HG03280 (cell line): ENCODE measurements at regions not wholly inside any gene's neighbourhood (a gene's known extent, or its start where the extent isn't known, plus 50 kb on each side); places are given as distances from the start of the nearest gene placed in this dataset.
"Not testable (repeated sequence)": the region's sequence is repeated elsewhere in the genome, so short reads cannot be mapped to it uniquely, and the experiment has no call there.

Experiments
- ATAC-seq: cut with Tn5 transposase; IDR thresholded peaks from one replicate; pipeline ENCODE4 v1.9.1; 2021; ENCODE audit warnings: mild to moderate bottlenecking, moderate library complexity; ENCODE audit not compliant: unreplicated experiment

DNA sequence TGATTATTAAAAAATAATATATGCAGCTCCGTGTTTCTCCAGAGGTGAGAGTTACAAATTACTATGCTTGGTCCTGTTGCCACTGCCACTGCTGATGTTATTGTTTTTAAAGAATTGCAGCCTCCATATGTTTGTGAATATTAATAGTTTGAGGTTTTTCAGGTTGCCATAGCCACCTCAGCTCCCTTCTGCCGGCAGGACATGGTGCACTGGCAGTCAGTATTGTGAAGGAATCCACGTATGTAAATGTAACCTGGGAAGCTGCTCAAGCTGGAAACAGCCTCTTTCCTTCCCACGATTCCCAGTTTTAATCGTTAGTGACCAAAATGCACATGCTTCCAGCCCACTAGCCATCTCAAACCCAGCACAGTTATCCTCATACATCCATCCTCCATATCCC is 184.4 kb upstream of the CCNG1 start:
- ATAC-seq, result no peak

DNA sequence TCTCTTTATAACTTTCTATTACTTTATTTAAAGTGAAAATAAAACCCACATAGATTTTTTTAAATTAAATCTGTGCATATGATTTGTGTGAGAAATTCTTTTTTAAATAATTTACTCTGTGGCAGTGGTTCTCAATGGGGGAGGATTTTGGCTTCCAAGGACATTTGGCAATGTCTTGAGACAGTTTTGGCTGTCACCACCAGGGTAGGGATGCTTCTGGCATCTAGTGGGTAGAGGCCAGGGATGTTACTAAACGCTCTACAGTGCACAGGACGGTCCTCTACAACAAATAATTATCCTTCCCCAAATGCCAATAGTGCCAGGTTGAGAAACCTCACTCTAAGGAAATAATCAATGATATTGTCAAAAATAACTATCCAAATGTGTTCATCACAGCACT is 177.9 kb upstream of the CCNG1 start:
- ATAC-seq, result no peak

DNA sequence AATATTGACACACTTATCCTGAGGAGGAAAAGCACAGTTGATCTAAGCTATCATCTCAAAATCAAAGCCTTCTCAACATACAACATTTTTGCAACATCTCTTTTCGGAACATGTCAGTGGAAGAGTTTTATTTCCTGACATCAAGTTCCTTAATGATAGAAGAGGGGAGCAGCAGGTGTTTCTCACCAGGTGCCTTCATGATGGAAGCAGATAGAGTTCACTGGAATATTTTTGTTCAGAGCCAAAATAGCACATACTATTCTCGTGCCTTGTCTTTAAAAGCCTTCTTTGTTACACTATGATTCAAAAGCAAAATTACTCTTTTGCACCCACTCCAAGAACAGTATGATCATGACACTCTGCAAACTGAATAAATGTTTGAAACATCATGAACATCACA is 176.9 kb upstream of the CCNG1 start:
- no peak for ATAC-seq

DNA sequence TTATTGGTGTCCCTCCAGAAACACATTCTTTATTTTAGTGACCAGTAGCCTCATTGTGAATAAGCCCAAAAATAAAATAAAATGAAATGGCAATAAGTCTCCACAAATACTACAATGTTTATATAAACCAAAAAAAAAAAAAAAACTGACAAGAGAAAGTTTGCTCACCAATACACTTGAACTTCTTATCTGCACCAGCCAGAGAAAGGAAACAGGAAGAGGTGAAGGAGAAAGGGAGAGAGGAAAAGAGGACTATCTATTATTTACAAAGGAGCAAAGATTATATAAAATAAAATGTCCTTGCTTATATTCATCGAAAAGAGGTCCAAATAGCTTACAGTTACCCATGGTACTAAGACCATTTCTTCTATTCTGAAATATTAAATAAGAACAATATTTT is 176.4 kb upstream of the CCNG1 start:
- no peak for ATAC-seq

DNA sequence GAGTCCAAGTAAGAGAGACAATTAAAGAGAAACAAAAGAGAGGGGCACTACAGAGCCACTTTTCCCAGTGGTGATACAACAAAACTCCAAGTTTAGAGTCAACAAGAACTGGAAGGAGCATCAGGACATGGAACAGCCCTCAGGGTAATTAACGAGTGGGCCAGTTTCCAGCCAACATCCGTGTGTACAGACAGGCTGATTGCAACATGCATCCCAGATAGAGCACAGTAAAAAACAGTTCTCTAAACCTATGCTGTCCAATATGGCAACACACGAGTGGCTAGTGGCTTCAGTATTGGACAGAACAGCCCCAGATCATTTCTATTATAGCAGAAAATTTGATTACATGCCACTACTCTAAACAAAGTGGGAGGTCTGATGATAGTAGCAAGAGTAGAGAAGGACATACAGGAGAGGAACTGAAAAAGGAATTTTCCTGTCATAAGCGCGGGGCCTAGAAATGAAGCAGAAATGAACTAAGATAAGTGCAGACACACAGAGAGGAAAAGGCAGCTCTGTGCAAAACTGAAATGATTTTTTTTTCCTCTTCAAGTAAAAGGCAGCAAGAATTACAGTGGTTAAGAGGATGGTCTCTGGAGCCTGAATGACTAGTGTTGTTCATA is 175.6 kb upstream of the CCNG1 start:
- no peak for ATAC-seq

DNA sequence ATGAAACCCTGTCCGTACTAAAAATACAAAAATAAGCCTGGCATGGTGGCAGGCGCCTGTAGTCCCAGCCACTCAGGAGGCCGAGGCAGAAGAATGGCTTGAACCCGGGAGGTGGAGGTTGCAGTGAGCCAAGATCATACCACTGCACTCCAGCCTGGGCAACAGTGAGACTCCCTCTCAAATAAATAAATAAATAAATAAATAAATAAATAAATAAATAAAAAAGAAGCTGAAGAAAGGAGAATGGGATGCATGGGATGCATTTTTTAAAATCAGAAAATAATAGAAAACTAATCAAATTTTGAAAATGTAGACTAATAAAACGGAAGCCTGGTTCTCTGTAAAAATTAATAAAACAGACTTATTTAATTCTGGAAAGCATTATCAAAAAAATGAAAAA is 171.1 kb upstream of the CCNG1 start:
- ATAC-seq, result not testable (repeated sequence)

DNA sequence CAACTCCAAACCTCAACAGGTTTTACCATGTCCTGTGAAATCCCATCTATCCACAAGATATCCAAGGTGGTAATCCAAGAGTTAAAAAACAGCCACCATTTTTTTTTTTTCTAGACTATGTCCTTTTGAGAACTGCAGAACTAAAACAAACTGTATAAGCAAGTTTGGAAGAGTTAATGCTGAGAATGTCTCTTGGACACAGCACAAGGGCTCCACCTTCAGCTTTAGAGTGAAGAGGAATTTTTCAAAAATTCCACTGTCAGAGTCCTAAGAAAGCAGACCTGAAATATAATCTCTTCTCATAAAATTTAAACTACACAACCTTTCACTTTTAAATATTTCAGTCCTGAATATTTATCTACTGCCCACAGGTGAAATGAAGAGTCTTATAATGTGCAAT is 167.8 kb upstream of the CCNG1 start:
- ATAC-seq, result no peak

DNA sequence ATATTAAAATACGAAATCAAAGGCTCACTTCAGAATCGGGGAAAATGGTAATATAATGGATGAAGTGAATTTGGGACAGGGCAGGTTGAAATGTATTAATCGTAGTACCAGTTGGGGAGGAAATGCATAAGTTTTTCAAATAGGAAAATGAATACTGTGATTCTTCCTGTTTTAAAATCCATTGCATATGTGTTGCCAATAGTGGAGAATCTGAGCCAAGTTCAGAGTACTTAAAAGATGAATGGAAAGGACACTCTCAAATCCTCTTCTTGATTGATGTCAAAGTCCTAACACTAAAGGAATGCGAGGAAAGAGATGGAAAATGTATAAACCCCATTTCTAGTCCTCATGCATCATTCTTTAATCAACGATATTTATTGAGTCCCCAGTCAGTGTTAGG is 160.9 kb upstream of the CCNG1 start:
- no peak for ATAC-seq

DNA sequence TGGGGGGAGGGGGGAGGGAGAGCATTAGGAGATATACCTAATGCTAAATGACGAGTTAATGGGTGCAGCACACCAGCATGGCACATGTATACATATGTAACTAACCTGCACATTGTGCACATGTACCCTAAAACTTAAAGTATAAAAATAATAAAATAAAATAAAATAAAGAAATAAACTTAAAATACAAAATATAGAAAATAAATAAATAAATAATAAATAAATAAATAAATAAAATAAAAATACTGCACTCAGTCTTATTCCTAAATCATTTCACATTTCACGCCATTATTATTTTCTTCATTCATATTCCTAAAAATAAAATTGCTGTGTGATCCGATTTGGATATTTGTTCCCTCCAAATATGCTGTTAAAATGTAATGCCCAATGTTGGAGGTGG is 156.5 kb upstream of the CCNG1 start:
- ATAC-seq, result not testable (repeated sequence)

DNA sequence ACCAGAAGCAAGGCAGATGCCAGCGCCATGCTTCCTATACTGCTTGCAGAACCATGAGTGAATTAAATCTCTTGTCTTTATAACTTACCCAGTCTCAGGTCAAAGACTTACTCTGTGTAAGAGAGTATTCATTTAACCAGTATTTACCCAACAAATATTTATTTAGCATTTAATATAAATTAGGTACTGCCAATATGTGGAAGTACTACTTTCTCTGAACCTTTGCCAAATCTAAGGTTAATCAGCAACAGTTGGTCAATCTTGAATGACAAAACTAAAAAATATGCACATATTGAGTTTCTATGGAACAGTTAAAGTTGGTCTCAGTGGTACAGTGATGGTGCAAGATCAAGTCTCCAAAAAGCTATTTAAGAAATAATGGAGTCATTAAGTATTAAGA is 155.9 kb upstream of the CCNG1 start:
- ATAC-seq, result no peak

DNA sequence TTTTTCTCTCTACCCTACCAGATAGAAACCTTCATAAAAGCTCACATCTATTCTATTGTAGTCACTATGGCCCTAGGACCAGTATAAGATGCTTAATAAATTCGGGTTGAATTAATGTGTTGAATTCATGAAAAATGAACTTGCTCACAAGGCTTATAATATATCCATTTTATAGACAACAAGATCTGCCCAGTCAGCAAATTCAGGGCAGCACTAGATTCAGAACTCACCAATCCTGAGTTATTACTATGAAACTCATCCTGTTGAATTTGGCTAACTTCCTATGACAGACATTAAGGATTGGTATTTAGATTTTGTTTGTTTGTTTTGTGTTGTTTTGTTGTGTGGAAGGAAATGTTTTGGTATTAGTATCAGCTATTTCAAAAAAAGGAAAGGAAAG is 143.6 kb upstream of the CCNG1 start:
- no peak for ATAC-seq

DNA sequence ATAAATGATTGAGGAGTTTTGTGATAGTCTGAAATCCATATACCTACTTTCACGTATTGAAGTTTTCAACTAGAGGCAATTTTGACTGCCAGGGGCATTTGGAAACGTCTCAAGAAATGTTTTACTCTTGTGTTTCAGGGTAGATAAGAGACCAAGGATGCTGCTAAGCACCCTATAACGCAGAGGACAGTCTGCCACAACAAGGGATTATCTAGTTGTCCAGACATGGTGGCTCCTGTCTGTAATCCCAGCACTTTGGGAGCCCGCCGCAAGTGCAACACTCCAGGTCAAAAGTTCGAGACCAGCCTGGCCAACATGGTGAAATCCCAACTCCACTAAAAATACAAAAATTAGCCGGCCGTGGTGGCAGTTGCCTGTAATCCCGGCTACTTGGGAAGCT is 133.7 kb upstream of the CCNG1 start:
- ATAC-seq, result no peak

DNA sequence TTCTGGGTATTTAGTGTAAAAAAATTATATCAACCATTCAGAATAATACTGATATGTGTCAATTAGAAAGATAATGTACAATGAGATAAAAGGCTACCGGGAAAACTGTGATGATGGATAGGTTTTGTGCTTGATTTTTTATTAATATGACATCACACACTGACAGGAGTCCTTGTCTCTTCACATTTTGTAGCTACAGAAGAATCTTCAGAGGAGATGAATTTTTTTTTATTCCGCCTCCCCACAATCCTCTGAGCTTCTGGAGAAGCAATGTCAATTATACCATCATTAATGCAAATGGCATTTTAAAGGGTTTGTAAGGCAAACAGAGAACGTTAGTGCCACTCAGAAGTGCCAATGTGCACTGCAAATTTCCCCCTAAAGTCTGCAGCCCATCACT is 131.7 kb upstream of the CCNG1 start:
- no peak for ATAC-seq

DNA sequence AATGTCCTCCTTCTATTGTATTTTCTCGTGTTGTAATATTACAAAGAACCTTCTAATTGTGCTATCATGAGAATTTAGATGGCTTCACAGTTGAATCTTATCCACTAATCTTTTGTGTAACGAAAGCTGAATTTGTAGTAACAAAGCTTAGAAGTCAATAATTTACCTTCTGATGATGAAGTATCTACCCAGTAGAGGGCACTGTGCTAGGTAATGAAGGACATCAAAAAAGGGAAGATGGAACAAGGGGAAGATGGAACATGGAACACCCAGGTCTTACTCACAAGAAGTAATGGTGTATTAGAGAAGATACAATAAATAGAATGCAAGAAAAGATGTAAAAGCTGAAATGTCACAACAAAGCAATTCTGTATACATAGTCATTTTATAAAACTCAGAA is 131.0 kb upstream of the CCNG1 start:
- no peak for ATAC-seq

DNA sequence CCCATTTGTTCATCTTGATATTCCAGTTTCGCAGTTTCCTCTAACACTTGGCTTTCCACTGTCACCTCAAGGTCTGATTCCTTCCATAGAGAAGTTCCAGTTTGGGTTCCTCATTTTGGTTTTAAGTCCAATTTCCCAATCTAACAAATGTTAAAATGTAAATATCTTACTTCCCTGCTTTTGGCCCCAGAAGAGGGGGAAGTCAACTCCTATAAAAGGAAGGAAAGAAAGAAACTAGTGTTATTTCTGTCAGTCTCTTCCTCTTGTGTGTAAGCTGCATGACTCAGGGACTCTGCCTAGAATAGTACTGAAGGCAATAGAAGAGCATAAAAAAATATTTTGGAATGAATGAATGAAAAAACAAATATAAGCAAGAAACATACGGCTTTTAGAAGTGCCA is 127.5 kb upstream of the CCNG1 start:
- no peak for ATAC-seq

DNA sequence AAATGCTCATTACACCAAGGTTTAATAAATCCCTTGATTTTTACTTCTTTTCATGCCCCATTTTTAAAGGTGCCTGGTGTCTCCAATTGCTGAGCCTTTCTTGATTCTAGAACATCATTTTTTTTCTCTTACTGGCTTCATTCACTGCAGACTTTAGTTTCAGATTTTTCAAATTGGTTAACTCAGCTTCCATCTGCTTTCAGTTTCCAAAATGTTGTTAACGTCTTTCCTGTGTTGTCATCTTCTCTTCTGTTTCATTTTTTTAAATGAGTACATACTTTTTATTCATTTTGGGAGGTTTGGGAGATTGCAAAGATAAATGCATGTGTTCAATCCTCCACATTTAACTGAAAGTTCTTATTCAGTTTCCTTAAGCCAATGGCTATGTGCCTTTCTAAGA is 126.4 kb upstream of the CCNG1 start:
- ATAC-seq, result no peak

DNA sequence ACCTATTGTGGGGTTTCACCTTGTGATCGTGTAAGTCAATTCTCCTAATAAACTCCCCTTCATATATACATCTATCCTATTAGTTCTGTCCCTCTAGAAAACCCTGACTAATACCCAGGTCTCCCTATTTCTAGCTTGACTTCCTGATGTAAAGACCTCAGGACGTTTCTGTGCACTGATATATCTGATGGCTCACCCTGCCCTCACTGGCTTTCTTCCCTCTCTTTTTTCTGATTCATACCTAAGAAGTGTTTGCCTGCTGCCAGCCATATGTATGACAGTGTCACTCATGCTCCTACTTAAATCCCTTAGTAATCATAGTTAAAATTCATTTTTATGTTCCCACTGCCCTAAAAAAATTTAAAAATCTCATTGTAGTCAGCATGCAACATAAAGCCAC is 124.8 kb upstream of the CCNG1 start:
- ATAC-seq, result no peak

DNA sequence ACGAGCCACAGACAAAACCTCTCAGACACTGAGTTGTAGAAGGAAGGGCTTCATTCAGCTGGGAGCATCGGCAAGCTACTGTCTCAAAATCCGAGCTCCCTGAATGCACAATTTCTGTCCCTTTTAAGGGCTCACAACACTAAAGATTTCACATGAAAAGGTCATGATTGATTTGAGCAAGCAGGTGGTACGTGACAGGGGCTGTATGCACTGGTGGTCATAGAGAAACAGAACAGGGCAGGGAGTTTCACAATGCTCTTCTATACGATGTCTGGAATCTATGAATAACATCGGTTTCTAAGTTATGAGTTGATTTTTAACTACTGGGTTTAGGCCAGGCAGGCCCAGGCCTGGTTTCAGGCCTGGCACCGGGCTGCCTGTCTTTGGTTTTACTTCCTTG is 124.3 kb upstream of the CCNG1 start:
- ATAC-seq, result not testable (repeated sequence)

DNA sequence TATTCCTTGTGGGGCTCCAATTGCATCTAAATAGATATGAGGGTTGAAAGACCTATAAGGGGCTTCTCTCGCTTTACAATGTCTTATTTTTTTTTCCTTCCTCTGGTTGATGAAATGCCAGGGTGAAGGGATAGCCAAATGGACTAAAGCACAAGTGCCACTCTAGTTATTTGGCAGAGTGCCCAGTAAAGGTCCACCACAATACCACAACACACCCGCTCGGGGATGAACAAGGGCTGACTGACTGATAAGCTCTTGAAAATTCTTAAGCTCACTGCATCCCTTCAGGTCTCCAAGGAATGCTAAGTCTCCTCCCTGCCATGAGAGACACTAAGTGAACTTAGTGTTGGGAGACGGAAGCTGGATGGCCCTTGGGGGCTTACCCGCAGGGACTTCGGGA is 121.0 kb upstream of the CCNG1 start:
- not testable (repeated sequence) for ATAC-seq

DNA sequence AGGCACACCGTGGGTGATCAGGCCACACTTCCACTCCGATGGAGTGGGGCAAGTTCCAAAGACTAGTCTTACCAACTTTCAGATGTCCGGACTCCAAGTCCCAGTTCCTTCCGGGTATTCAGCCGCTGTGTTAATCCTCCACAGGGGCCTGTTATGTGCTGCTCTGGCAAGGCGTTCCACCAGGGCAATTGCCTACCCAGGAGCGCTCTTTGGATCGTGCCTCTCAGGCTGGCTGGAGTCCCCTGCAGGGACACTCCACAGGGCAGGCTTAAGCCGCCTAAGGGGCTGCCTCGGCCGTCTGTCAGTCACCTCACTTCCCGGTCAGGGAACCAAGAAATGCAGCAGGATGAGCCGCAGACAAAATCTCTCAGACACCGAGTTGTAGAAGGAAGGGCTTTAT is 118.7 kb upstream of the CCNG1 start:
- ATAC-seq, result no peak

DNA sequence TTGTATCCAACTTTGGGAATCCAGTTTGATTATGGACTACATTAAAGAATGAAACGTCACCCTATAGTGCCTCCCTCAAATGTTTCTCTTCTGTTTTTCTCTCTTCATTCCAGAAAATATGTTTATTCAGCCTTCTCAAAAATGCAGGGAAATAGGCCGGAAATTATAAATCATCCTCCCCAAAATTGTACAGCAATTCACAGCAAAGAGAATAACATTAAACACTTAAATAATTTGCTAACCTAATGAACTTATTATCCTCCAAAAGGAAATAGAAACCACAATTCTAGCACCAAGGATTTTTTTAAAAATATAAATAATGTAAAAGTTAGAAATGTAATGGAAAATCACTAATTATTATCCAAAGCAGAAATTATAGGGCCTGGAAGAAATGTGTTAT is 115.9 kb upstream of the CCNG1 start:
- no peak for ATAC-seq

DNA sequence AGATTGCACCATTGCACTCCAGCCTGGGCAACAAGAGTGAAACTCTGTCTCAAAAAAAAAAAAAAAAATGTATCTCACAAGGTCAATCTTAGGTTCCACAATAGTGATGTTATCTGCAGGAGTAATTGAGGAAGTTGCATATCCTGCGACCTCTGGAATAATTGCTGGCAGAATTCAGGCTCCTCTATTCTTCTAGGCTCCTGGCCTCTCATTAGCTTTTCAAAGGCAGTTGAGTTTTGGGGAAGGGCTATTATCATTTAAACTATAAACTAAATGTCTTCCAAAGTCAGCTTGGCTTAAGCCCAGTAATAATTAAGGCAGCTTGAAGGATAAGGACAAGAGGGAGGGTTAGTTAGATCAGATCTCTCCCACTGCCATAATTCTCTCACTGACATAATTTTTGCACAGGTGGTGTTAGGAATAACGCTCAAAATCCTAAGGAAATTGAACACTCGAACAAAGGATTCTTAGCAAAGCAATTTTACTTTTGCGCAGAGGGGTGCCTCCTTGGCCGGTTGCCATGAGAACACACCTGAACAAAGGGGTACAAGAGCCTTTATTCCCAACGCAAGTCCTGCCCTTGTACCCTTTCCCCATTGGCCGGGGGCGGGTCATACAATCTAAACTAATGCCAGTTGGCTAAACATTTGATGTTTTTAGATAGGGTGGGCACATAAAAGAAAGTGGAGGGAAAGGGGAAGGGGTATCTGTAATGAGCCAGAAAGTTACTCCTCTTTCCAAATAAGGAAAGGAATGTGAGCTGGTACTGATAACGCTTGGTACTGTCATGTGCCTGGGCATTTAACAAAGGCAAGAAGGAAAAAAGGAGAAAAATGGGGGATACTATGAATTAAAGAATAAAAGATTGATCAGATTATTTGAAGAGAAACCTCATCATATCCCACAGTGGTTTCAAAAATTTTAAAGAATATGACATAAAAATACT is 106.4 kb upstream of the CCNG1 start:
- ATAC-seq, result no peak

DNA sequence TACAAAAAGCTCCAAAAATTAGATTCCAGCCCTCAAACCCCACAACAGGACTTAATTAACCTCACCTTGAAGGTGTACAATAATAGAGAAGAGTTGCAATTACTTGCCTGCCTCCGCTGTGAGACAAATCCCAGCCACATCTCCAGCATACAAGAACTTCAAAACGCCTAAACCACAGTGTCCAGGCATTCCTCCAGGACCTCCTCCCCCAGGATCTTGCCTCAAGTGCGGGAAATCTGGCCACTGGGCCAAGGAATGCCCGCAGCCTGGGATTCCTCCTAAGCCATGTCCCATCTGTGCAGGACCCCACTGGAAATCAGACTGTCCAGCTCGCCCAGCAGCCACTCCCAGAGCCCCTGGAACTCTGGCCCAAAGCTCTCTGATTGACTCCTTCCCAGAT is 101.3 kb upstream of the CCNG1 start:
- not testable (repeated sequence) for ATAC-seq
